Stimulated activated CD8-positive, alpha-beta memory T cell treated with anti-CD3 and anti-CD28 coated beads, Interleukin-2, amount 100 ng/mL, for 1 hour (primary cell): ENCODE measurements at regions not wholly inside any gene's neighbourhood (a gene's known extent, or its start where the extent isn't known, plus 50 kb on each side); places are given as distances from the start of the nearest gene placed in this dataset.

Experiments
- DNase-seq, 2 donors: peaks; one replicate each; pipeline ENCODE4 v3.0.0-alpha.2; 2020; ENCODE audit warnings: low read depth in 2 of 2

DNA sequence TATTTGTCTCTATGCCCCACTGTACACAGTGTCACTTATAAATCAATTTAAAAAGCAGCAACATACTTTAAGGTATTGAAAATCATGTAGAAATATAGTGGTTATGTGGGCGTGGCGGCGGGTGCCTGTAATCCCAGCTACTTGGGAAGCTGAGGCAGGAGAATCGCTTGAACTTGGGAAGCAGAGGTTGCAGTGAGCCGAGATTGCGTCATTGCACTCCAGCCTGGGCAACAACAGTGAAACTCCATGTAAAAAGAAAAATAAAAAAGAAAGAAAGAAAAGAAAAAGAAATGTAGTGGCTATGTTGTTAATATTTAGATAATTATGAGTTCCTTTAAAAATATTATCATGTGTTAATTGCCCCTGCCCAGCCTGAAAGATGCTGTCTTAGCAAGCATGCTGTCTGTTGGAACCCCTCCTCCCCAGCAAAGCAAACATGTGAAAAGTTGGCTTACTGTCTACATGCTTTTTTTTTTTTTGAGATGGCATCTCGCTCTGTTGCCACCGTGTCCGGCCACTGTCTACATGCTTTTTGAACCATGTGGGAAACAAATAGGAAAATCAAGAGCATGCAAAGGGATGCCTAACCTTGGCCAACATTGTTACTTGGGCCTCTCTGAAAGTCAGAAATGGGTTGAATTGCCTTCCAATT lies 151.4 kb upstream of the TSHZ2 start:
- DNase-seq, result no peak

DNA sequence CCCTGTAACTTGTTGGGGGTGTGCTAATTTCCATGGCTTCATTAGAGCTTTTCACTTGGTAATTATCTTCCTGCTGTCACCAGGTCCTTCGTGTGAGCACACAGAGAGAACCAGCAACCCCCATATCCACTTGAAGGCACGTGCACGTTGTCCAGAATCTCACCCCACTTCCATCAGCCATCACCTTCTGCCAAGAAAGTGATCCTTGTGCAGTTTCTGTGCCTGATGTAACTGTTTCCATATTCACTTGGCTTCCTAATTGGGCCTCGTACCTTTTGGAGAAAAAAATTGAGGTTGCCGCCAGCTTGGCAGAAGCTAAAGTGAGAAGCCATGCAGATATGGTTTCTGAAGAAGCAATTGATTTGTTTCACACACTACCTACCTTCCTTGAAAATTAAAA lies 153.7 kb upstream of the TSHZ2 start:
- DNase-seq, result no peak

DNA sequence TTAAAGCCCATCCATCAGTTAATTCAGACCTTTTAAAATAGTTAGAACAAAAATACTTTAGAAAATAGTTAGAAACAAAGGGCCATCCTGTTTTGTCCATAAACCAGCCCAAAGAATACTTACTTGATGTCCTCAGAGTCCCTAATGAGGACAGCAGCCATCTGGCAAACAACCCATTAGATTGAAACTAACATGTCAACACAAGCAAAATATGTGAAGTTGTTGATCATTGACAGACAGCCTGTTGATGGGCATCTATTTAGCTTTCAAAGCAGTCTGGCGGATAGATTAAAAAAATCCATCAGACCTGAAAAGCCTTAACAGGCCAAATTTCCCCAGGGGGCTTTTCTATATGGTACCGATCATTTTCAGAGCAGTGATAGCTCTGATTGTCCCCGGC lies 154.2 kb upstream of the TSHZ2 start:
- DNase-seq, result no peak

DNA sequence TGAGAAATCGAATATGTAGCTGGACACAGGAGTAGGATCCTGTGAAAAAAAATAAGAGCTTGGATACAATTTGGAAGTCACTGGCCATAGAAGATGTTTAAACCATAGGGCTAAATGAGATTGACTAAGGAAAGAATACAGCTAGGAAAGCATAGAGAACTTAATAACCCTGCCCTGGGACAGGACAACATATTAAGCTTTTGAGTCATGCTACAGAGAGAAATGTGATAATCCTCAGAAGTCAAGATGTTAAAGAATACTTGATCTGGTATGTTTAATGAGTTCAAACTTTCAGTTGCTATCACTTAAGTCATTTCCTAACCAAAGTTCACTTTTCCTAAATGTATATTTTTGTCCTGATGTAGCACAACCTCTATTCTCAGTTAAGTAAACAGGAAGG lies 154.6 kb upstream of the TSHZ2 start:
- DNase-seq, result no peak

DNA sequence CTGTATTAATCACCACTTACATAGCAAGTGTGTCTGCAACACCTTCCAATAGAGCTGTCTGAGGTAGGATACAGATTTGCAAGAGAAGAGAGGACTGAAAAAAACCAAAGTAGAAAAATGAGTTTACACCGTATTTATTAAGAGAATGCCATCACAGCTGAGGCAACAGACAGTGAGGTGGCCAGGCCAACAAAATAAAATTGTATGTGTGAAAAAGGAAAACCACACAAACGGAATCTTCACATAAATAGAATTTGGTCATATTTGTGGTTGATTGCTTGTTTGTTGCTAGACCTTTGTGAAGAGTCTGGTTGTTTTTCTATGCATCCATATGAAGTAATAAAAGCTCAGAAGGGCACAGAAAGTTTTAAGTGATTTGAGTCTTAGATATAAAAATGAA lies 157.8 kb upstream of the TSHZ2 start:
- DNase-seq, result no peak

DNA sequence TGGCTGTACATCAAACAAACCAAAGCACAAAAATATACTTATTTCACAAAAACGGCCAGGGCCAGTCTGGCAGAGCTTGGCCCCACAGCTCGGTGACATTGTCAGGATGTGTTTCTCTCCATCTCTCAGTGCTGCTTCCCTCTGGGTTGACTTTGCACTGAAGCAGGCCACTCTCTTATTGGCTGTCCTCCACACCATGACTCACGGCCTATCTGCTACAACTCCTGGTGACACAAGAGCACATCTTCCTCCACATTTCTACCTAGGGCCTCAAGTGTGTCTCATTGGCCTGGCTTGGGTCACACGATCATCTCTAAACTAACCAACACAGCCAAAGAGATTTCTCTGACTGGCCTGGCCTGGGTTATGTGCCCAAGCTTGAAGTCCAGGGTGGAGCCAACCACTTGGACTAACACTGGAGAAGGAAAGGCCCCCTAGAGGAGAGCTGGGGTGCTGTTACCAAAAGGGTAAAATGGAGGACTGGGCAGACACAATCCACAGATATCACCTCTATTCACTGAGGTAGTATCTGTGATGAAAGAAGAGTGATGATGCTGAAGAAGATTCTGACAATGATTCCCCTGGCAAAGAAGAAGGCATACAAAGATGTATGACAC lies 159.8 kb upstream of the TSHZ2 start:
- no peak for DNase-seq

DNA sequence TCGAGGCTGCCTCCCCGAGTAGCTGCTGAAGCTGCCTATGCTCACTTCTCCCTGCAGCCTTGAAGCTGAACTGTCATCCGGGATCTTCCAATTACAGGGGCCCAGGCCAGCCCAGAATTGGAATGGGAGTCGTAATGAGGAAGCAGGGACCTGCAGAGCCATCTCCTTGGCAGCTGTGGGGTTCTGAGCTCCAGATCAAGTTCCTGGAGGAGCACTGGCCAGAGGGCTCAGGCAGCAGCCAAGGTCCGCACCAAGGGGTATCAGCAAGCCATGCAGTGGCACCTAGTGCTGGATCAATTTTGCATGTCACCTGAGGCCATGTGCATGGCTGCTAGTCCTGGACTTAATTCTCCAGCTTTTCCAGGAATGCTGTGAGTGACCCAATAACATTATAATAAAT lies 163.2 kb upstream of the TSHZ2 start:
- DNase-seq, result no peak

DNA sequence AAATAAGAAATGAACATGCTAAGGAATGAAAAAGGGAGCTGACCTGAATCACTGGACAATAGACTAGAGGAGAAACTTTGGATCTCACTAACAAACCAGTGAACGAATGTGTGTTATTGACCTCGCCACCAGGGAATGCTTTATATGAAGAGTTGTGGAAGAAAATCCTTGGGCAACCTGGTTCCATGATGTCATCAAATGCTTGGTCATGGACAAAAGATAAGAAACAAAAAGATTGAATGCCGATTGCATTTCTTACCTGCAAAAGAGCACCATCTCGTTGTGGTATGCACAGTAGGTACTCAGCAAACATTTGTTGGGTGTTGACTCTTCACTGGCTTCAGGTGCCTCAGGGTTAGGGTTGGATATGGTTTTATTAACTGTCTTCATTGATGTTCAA lies 165.2 kb upstream of the TSHZ2 start:
- no peak for DNase-seq

DNA sequence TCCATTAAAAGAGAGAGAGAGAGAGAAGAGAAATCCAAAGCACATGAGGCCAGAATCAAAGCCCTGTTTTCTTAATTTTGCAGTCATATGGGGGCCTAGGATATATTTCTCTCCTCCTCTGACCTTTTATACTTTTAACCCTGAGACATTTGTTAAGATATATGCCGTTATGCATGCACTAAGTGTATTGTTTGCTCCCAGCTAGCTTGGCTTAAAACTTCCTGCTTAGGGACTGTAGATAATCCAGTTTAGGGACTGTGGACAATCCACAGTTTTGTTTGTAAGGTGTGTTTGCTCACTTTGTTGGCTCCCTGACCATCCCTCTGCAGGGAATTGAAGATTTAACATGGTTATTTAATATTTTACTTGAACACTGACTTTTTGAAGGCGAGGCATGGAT lies 166.3 kb upstream of the TSHZ2 start:
- no peak for DNase-seq

DNA sequence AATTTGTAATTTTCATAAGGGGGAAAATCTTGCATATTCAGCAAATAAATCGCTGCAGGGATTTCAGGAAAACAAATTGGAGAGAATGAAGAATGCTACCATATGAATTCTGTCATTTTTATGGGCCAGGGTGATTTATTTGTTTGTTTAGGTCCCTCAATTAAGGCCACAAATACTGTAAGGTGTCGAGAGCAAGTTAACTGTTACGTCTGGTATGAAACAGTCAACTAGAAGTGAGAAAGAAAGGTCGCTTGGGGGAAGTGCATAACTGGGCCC lies 166.9 kb upstream of the TSHZ2 start:
- no peak for DNase-seq

DNA sequence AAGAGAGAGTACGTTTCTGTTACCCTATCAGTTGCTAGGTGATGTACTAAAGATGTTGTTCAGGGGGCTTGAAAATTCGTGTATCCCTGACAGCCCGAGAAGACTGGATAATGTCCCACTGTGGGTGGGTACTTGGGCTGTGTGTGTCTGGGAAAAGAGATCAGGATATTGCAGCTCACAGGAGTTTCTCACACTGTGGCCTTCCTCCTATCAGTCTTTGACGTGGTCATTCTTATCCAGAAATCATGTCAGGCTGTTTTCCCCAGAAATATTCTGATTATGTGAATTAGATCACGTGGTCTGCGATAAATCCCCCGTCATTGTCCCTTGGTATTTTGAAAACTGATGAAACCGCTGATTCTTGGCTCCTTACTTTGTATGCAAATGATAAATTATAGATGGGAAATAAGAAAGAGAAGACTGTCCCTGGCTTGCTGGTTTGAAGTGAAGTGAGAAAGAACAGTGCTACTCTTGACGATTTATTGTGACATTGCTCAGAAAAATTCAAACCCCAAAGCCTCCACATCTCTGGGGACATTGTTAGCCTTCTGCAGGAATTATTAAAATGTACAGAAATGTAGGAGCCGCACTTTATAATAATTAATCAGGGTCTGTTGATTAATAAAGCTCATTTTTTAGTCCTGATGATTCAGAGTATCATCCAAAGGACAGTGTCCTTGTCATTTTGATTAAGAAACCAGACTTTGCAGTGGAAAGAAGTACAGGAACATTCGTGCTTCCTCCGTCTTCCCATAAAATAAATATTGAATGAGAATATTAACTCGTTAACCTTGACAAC lies 167.5 kb upstream of the TSHZ2 start:
- no peak for DNase-seq

DNA sequence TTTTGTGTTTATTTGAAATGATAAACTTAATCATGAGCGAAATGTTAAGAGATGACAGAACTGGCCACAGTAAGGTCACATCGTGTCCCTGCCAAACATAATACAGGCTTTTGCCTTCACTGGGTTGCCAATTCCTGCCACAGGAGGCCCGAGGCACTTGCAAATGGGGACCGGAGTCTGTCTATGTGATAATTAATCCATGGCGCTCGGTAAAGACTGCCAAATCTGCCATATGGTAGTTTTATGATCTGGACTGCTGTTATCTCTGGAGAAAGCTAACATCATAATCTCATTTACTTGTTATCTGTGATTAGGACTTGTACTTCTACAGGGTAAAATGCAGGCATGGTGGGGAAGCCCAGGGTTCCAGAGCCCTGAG lies 170.5 kb upstream of the TSHZ2 start:
- no peak for DNase-seq

DNA sequence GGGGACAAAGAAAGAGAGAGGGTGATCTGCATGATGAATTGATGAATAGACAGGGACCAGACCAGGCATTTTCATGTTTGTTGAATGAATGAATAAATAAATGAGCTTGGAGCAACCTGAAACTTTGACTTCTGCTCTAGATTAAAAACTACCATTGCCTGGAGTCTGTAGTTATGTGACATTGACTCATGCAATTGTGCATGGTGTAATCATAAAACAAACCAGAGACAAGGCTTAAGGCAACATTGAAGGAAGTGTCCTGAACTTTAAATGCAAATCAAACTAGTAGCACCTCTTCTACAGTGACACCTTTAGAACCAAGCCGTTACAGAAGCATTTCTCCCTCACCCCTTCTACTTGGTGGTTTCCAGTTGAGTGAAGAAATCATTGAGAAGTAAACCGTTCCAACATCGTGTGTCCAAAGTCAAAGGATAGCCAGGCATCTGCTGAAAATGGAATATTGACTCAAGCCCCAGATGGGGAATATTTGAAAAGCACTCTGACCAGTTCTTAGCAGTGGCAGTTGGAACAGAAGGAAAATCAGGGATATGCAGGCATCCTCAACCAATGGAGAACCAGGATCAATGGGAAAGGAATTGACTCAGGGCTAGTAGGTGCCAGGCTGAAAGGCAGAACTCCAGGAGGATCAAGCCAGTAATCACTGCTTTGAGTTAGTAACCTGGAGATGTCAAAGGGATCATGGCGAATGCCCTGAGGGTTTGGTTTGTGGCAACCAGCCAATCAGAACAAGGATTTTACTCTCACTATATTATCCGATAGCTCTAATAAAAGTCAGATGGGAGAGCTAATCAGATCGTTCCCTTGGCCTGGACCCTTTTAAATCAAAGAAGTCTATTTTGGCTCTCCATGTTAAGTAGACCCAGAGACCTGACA lies 171.2 kb upstream of the TSHZ2 start:
- no peak for DNase-seq

DNA sequence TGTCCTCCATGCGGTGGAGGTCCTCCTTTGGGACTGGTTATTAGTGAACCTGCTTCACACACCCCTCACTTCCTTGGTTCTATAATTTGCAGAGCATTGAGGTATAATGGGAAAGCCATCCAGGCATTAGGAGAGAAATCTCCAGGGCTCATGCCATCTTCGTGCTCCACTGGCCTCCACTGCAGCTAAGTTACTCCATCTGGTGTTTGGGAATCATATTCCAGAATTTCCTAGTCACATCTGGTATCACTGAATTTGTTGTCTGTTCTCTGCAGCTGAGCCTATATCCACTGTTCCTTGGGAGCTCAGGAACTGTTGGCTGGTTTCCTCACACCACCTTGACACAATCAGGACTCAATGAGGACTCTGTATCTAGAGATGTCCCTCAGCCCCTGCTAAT lies 173.0 kb upstream of the TSHZ2 start:
- DNase-seq, result no peak

DNA sequence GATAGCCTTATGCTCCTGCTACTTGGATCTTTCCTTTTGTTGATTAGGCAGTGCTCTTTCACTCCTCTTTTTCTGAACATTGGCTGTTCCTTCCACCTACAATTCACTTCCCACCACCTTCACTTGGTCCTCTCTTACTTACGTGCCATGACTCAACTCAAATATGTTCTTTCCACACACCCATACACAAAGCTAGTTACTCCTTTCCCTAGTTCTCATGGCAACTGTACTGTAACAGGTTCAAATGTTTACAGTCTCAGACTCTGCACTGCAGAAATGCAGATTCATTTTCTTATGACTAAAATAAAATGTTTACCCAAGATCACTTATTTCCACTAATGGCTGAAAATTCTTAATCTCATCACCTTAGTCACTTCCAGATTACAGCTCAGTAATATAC lies 174.0 kb upstream of the TSHZ2 start:
- DNase-seq, result no peak

DNA sequence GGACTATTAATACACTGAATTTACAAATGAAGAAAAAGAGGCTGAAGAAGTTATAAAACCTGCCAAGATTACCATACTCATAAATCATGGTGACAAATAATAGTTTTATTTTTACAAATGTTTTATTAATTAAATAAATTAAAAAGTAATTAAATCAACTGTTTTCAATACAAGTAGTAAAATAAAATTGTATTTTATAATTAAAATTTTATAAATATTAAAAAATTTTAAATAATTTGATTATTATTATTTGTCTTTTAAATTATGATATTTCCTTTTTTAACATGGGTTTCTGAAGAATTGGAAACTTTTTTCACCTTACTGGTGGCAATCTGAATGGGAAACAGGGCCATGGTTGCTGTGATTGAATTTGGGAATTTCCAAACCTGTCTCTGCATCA lies 177.3 kb upstream of the TSHZ2 start:
- DNase-seq, result no peak

DNA sequence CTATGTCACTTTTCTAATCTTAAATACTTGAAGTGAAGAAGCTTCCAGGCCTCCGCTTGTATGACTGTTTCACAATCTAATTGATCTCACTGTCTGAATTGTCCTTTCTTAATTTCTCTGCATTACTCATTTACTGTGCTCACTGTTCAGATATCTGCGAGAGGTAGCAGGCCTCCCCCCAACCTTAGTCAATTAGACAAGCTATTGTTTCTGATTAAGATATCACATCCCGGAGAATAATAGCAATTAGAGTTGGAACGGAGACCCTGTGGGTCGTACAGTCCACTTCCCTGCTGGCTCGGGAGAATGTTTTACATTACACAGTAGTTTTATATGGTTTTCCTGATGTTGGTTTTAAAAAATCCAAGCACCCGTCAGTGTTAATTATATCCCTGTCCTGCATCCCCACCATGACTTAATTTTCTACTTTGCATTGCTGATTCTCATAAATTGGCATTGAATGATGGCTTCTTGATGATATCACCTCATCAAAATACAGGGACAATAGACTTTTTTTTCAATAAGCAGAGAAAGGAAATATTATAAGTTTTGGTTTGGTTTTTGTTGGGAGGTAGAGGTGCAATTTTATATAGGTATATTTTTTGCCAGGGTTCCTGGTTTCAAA lies 178.7 kb upstream of the TSHZ2 start:
- no peak for DNase-seq

DNA sequence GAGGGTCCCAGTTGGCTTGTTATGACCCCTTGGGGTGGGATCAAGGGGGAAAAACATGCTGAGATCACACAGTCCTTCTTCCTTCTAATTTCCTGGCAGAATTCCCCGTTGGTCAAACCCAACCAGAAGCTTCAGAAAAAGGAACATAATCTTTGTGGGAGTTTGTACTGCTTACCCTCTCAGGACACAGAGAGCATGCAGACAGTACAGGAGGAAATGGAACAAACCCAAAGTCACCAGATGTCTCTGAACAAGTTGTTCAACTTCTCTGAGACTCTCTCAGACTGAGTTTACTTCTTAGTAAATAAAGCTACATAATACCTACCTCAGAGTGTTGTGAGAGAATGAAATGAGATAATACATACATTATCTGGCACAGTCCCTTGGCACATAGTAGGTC lies 181.1 kb upstream of the TSHZ2 start:
- no peak for DNase-seq

DNA sequence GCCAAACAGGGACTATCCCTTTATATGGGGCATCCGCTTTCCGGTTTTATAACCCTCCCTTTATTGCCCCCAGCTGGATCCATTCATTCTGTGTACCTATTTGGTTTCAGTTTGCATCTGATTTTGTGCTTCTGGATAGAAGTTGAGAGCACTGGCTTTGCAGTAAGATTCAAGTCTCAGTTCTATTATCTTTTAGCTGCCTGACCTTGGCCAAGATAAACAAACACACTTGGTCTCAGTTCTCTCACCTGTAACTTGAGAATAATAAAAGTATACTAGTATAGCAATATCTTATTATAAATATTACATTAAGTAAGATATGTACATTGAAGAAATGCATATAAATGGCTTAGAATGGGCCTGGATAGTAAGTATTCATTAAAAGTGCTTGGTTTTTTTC lies 182.4 kb upstream of the TSHZ2 start:
- no peak for DNase-seq

DNA sequence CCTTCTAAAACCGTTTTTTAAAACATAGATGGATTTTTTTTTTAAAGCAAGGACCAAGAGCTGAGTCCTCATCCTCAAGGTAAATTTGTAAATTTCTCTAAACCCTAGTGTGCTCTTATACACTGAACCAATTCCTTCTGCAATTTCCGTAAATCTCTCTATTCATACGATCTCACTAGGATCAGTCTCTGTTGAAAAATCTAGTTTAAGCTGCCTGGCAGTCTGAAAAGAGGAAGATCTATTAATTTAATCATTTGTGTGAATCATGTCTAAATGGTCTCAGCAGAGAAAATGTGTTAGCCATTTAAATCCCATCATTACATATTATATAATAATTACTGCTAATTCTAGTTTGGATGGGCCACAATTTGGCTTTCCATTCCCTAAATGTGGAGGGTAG lies 184.2 kb upstream of the TSHZ2 start:
- no peak for DNase-seq

DNA sequence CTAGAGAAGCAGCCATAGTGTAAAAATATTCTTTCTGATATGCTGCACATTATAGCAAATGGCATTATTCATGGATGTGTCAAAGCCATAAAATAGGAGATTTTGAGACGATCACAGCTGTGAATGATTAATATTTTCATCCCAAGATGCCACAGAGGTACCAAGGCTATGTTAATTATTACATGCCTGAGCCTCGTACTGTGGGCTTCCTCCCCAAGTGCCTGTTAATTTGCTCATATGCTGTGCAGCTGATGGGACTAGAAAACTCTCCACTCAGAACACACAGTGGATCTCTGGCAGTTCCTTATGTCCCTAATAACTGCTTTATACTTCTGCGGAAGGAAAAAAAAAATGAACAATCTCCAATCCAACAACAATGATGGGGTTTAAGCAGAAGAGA lies 184.9 kb upstream of the TSHZ2 start:
- DNase-seq, result no peak

DNA sequence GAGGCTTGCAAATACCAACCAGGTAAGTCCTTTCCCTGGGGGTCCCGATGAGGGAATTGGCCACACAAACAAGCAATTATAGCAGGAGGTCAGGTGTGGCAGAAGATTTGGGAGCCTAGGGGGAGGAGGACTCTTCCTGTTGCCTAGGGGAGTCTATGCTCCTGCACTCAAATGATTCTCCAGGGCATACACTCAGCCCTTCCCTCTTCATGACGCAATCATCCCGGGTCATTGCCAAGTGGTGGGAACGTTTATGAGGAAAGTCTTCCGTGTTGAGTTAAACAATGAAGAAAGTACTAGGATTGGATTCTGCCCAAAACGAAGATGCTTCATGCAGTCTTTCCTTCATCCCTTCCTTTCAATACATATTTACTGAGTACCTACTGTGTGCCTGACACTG lies 186.5 kb upstream of the TSHZ2 start:
- no peak for DNase-seq
